Mucosa of gallbladder (tissue), 1 donor: ENCODE measurements at regions not wholly inside any gene's neighbourhood (a gene's known extent, or its start where the extent isn't known, plus 50 kb on each side); places are given as distances from the start of the nearest gene placed in this dataset.

ENCODE experiments used
- DNase-seq: peaks from one replicate; pipeline ENCODE4 v3.0.0-alpha.2; 2020; ENCODE audit warnings: low spot score
- donor health status: DM: no; HTN: no; CAD: no.

GRCh38 chr1:5659606-5660005, 332.6 kb downstream of the NPHP4 start:
- no peak for DNase-seq

DNA sequence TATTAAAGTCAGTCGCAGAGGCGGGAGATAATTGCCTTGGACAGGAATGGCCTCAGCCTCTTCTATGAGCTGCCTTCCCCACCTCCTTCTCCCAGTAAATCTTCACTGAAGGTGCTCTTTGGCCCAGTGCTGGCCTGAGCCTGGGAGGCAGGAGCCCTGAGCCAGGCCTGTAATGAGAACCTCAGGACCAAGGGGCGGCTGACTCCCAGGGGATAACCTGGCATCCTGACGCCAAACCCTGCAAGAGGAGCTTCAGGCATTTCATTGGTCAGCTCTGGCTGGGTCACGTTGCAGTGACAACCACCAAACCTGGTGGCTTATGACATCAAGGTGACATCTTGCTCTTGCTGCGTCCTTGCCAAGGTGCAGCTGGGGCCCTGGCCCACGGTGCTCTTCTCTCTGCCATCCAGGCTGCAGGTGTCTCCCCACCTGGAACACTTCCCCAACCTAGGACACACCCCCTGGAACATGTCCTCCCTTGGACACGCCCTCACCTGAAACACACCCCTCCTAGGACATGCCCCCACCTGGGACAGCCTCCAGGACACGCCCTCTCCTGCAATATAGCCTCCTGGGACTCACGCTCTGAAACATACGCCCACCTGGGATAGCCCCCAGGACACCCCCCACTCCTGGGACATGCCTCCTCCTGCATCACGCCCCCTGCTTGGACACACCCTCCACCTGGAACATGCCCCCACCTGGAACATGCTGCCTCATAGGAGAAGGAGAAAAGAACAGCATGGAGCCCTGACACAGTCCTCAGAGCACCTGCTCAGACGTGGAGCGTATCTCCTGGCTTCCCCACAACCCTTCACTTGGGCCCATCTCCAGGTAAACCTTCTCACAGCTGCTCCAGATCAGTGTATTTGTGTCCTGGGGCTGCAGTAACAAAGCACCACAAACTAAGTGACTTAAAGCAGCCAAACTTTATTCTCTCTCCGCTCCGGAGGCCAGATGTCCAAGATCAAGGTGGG, 333.6 kb downstream of the NPHP4 start:
- peak; percentile 15 for DNase-seq

DNA sequence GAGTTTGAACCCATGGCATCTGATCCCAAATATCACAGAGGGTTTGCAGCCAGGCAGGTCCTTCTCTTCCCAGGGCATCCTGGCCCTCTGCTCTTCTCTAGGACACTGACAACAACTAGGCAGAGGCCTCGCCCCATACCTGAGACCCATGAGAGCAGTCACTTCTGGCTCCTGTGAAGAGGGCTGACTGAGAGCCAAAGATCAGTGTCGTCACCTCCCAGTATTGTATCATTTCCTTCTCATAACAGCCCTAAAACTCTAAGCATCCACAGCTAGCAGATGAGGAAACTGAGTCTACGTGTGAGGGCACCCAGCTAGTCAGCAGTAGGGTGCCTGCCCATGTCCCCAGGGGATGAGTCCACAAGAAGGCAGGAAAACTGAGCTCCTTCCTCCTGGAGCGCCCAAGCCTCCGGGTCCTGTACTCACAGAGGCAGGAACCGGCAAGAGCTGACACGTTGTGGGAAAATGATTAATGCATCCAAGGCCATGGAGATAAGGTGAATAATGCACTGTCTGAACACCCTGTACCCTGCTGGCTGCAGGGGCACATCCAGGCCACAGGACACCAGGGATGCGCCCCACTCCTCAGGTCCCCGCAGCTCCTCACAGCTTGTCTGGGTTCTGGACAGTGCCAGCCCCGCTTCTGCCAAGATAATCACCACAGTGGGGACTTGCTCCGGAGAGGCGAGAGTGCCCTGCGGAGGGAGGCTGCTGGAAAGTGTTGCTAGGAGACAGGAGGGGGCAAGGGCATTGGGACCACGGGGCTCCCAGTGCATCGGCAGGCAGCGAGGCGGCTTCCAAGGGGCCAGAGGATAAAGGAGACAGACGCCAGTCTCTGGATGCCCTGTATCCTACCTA, 340.0 kb downstream of the NPHP4 start:
- DNase-seq = no peak

DNA sequence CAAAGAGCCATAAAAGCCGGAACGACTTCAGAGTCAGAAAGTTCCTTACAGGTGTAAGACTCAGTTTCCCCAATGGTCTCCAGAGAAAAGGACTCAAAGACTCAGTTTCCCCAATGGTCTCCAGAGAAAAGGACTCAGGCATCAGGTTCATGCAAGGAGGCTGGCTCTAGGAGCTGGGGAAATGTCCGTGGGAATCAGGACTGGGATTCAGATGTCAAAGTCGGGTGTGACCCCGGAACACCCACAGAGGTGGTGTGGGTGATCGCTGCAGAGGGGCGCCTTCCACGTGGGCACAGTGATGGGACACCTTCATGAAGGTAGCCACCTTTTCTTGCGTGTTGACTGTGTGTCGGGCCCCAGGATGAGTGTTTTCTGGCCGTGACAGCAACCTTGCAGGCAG, 340.8 kb downstream of the NPHP4 start:
- DNase-seq = no peak

- DNase-seq = no peak
These were observed 341.2 kb downstream of the NPHP4 start for GRCh38 chr1:5651027-5651410.

- DNase-seq = no peak
These were observed 341.8 kb downstream of the NPHP4 start for GRCh38 chr1:5650283-5651026.

- no peak for DNase-seq
These were observed 342.4 kb downstream of the NPHP4 start for GRCh38 chr1:5649795-5650194.

DNA sequence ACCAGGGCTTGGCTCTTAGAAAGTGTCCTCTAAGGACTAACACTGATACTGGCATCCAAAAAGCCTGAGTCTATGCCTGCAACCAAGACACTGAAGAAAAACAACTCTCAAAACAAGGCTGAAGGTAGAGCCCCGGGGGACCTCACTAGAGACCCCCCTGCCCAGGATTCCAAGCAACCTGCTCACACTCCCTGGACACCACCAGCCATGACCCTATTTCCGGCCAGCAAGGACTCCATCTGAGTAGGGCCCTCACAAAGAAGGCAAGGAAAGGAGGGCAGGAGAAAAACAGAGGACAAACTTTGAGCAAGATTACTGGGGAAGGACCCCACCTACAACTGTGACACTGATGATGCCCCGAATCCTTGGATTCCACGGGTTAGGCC, 343.1 kb downstream of the NPHP4 start:
- DNase-seq = no peak

DNA sequence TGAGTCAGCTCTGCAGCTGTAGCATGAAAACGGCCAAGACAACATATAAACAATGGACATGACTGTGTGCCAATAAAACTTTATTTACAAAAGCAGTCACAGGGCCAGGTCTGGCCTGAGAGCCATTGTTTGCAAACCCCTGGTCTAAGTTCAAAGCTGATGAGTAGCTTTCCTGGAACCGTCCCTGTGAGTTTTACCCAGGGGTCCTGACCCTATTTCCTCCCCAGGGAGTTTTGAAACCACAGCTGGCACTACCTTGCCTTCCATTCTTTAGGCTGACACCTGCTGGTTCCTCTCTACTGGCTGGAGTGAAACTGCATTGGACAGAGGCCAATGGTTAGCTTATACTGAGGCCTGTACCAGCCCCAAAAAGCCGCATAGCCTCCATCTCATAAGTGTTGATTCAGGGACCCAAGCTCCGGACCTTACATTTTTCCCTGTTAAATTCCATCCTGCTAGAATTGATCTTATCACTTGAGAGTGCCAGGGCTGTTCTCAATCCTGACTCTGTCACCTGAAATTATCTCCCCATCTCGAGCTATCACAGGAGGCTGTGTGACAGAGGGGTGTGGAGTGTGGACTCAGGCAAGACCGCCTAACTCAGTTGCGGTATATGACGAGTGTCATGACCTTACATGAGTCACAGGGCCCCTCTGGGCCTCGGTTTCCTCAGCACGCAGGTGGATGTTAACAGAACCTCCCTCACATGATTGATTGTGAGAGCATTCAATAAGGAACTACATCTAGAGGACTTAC, 343.6 kb downstream of the NPHP4 start:
- DNase-seq = no peak

- DNase-seq = no peak
These were observed 345.0 kb downstream of the NPHP4 start for GRCh38 chr1:5647234-5647633.

DNA sequence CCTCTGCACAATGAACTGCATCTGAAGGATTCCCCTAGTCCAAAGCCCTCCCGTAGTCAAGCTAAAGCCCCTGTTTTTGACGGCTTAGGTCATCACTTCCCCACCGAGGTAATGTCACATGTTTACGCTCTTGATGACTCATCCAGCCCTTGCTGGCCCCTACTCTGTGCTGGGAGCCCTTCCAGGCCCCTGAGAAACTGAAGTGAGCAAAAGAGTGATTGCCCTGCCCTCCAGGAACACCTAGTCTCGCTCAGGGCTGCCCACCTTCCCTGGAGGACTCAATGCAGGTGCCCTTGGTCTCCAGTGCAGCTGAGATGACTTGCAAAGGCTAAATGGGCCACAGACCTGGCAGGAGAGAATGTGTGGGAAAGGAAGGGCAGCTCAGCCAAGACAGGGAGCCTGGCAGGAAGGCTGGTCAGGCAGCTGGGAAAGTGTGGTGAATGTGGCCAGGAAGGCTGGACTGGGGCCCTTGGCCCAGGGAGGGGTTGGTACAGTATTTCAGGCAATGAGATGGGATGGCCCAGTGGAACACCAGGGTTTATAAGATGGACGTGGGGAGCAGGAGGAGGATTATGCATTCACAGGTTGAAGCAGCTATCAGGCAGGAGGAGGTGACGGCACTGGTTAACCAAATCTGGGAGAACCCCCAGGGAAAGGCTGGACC, 345.6 kb downstream of the NPHP4 start:
- no peak for DNase-seq

DNA sequence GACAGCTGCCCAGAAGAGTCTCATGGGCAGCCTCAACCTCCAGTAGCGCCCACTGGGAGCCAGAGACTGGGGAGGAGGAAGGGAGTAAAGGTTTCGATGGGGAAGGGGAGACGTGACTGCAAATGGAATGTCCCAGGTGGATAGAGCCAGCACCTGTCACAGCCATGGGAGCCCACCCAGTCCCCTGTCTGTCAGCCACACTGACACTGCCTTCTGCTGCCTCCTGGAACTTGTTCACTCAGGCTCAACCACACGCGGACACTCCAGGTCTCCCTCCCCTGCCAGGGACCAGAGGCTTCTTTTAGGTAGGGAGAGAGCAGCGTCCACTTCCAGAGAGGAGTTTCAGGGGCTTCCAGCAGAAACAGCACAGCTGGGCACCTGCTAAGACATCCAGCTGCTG, 346.3 kb downstream of the NPHP4 start:
- DNase-seq = no peak

DNA sequence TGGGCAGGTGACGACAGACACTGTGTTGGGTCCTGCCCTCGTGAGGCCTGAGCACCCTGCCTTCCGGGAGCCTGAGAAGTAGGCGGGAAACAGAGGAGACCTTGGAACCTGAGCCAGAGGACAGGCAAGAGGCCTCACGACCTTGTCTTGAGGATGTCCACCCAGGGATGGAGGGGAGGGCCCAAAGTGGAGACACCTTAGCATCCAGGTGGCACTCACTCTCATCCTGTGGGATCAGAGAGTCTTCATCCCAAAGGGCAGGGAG, 347.2 kb downstream of the NPHP4 start:
- DNase-seq = no peak

DNA sequence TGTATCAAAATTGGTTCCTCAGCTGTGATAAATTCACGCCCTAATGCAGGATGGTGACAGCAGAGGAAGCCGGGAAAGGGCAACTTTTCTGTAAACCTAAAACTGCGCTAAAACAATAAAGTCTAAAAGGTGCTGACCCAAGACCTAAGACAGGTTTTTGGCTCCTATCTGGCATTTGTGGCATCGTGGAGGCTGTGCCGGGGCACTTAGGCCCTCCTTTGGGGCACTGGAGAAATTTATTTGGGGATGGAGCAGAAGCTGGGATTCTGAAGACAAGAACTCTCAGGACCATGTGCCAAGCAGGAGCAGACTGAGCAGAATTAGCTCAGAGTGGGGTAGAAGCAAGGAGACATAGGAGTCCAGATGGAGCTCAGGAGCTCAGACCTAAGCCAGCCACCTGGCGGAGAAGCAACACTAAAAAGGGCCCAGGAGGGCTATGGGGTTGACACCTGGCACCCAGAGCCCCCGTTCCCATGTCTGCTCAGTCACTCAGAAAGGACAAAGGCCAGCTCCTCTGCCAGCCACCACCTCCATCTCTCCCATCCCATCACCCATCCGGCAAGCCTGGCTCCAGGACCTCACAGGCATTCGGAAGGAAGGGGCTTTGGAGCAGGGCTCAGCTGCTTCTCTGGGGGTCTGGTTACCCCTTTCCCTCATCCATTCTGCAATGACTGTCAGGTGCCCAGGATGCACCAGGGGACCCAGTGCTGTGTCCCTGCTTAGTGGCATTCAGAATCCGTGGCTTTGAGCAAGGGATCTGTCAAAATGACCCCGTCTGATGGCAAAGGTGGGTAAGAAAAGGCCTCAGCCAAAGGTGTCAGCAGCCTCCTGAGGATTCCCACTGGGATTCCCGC, 347.7 kb downstream of the NPHP4 start:
- DNase-seq = no peak

GRCh38 chr1:5643360-5644107, 348.7 kb downstream of the NPHP4 start:
- DNase-seq = no peak

GRCh38 chr1:5640845-5641244, 351.4 kb downstream of the NPHP4 start:
- DNase-seq = no peak

GRCh38 chr1:5639106-5639722, 353.0 kb downstream of the NPHP4 start:
- no peak for DNase-seq

DNA sequence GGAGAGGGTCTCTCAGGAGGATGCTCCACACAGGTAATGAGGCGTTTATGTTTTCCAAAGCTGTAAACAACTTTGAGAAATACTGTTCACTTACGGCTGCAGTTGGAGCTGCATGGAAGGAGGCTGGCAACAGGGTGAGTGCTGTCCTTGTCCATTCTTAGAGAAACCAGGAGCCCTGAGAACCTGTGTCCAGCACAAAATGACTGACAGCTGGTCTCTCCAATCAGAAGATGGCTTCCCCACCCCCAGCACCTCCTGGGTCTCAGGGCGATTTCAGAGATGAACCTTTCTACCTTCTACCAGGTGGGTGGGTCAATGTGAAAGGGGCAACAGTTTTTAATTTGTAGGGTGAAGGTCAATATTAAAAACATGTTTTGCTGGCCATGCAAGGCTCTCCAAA, 353.6 kb downstream of the NPHP4 start:
- DNase-seq = no peak

- DNase-seq = no peak
These were observed 355.1 kb downstream of the NPHP4 start for GRCh38 chr1:5637171-5637570.
